ENCODE measurements at regions not wholly inside any gene's neighbourhood (a gene's known extent, or its start where the extent isn't known, plus 50 kb on each side); places are given as distances from the start of the nearest gene placed in this dataset.

- TF ChIP-seq CTCF (IDR thresholded peaks at IDR 0.05; ENCODE audit: insufficient read depth, low read depth, low read length), result no peak
- TF ChIP-seq EZH2 (IDR thresholded peaks at IDR 0.05; ENCODE audit: insufficient read depth, low read length), result no peak
Observed at GRCh38 chr2:41967476-41968181, 80.2 kb upstream of the PKDCC start.

Measured in astrocyte (in vitro differentiated cells and primary cell).